Lung microvascular endothelial cell (primary cell): ENCODE measurements at regions not wholly inside any gene's neighbourhood (a gene's known extent, or its start where the extent isn't known, plus 50 kb on each side); places are given as distances from the start of the nearest gene placed in this dataset.

Source experiments
- DNase-seq, 2 donors: peaks; one replicate each; pipeline versions ENCODE4 v3.0.0 to v3.0.0-alpha.2; 2010; ENCODE audit warnings: low read depth in 2 of 2

DNA sequence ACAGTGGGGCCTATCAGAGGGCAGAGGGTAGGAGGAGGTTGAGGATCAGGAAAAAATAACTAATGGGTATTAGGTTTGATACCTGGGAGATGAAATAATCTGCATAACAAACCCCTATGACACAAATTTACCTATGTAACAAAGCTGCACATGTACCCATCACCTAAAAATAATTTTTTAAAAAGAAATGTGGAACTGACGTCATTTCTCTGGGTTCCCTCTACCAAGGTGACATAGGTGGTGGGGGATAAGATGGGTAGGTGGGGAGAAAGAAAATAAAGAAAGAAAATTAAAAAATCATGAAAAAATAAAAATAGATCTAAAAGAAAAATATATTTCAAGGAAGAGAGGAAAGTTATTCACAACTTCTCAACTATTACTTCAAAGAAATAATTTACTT is 153.1 kb upstream of the SORCS1 start:
- no peak for DNase-seq

DNA sequence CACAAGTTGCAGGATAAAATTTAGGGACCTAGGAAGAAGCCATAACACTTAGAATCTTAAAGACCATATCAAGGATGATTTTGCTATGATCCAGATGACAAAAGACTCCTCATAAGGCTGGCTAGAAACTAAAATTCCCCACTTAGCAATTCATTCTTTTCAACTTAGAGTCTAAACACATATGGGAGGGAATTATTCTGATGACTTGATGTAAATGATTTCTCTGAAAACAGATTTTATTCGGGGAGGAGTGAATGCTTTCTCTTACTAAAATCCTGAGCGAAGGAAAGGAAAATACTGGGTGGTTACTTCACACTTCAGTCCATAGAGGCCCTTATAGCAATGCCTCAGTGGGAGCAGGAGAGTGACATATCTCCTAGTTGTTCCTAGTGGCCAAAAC is 138.7 kb upstream of the SORCS1 start:
- no peak for DNase-seq

DNA sequence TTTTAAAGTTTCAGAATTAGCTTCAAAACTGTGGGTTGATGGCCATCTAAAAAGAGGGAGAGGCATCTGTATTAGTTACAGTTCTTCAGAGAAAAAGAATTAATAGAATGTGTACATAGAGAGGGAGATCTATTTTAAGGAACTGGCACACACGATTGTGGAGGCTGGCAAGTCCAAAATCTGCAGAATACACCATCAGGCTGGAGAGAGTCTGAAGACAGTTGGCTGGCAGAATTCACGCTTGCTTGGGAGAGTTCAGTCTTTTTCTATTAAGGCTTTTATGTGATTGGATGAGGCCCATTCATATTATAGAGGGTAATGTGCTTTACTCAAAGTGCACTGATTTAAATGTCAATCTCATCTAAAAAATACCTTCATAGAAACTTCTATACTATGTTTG is 135.1 kb upstream of the SORCS1 start:
- DNase-seq = no peak

DNA sequence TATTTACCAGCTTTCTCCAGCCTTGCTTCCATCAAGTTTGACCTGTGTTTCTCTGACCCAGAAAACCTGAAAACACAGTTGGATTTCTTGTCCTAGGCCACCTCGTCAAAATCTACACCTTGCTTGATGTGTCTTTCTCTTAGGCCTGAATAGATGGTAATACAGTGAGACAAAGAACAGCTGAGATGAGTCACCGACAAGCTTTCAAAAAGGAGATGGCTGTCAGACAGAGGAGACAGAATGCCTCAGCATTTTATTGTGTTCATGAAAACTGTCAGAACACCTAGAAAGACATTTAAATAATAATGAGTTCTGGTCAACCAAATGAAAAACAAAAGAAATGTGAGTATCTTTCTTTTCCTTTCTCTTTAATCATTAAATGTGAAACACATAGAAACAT is 119.7 kb upstream of the SORCS1 start:
- no peak for DNase-seq

DNA sequence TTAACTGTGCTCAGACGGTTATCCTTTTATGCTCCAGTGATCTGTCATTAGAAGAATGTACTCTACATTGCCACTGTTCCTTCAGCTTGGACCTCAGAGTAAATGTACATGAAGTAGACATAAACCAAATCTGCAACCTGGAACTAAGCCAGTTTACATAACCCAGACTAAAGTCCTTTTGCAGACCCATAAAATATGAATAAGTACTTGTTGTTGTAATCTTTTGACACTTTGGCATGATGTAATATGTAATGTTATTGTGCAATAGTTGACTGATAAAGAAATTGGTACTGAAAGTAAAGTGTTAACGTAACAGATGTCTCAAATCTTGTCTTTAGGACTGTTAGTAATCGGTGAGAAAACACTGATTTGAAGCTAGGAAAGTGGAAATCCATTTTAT is 115.8 kb upstream of the SORCS1 start:
- DNase-seq = no peak

DNA sequence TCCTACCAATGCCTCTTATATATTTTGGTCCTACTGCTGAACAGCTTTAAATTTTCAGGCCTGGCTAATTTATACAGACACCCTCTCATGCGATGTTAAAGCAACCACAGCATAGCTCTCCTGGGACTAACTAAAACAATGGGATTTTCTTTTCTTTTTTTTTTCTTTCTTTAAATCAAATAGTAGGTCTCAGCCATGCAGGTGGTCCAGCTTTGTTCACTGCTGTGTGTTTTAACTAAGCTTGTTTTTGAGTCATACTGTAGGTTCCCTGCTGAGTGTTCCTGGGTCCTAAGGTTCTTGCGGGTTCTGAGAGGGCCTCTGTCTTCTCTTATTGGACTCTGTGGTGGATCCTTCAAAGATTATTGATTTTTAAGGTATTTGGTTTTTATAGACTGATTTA is 113.1 kb upstream of the SORCS1 start:
- no peak for DNase-seq

DNA sequence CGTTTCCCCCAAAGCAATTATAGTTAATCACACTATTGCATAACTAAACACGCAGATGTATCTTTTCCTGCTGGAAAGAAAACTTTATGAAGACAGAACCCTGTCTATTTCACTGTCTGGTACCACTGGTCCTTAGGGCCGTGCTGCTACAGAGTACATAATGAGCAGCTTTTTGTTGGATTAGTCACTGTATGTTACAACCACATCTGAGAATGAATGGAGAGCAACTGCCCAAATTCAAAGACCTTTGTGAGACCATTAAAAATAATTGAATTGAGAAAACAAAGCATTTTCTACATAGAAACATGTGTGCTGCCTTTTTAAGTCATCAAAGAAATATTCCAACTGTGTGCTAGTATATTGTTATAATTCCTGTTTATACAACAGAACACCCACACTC is 111.3 kb upstream of the SORCS1 start:
- no peak for DNase-seq

DNA sequence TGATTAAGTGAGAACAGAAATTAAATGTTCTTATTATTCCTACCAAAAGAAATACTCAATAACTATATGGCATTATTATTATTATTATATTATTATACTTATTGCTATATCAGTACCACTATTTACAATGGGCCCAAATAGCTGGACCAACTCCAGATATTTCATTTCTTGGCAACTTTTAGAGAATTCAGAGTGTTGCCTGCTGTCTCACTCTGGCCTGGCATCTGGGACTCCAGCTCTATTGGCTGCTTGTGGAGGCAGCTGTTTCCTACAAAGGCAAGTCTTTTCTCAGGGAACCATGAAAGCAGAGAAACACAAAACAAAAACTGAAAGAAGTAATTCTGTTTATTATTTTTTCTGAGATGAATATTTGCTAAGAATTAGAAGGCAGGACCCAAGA is 105.1 kb upstream of the SORCS1 start:
- DNase-seq = no peak

DNA sequence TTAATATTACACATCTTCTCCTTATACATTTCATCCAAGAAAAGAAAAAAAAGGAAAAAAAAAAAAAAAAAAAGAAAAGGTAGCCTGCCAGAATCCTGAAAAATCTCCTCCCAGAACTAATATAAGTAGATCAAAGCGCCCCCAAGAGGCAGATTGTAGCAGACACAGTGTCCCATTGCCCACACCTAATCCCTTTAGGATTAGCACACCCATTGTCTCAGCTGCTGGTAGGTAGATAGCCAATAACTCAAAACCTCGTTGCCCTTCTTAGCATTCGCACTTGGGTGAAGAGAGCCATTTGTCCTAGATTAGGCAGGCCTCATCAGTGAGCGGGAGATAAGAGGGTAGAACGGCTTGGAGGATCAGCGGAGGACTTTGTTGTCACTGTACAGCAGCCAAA is 100.2 kb upstream of the SORCS1 start:
- DNase-seq = no peak

DNA sequence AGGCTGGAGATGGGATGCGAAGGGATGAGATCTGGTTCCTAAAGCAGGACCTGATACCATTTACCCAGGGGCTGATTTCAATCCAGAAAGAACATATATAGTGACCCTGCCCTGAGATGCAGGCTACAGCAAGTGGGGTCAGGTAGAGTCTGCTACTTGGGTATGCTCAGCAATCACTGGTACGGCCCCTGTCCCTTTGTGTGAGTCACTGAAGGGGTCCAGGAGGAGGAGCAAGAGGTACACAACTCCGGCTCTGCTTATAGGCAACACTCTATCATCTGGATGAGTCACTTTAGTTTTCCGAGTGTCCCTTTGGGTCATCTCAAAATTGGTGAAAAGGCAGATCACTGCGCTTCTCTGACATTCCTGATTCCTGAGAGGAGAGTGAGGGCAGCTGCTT is 79.6 kb upstream of the SORCS1 start:
- DNase-seq = no peak

DNA sequence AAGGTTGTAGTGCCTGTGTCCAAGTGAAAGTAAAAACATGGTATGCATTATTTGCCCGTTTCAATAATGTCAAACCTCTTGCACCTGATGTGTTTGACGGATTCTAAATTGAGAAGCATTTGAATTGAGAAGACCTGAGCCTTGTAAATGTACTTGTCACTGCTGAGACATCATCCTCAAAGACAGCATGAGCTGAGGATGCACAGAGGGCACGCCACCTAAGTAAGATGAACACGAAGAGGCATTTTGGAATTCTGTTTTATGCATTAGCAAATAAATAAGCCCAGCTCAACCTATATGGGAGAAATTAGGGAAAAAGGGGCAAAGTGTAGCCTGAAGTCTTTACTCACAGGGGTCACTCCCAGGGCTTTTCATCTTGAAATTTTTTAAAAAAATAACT is 73.8 kb upstream of the SORCS1 start:
- no peak for DNase-seq

DNA sequence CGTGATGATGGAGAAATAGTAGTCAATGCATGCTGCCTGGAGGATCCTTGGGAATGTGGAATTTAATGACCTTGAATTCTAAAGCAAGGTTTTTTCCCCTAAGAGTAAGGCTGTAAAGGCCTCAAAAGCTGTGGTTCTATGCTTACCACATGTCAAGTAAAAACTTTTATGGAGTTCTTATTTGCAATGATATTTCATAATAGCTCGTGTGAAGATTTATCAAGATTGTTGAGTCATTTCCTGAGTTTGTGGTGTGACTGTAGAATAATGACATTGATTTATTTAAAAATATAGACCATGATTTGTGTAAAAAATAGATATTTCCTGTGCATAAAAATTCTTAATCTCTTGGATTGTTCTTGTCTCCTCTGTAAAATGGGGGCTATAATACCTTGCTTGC is 67.5 kb upstream of the SORCS1 start:
- no peak for DNase-seq

DNA sequence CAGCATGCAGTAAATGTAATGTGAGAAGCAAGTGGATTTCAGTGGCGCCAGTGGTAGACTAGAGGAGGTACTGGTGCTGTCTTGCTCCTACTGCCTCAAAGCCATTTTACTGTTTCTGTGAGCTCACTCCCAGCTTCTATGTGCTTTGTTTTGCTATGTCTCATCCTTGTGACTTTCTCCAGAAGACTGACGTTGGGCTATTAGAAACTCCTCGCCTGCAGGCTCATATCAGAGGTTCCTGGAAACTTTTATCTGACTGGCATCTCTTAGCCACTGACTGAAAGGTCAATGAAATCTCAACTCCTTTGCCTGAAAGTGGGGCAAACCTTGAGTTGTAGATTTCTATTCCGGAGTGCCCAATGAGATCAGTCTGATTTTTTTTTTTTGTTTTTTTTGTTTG is 66.4 kb upstream of the SORCS1 start:
- no peak for DNase-seq

DNA sequence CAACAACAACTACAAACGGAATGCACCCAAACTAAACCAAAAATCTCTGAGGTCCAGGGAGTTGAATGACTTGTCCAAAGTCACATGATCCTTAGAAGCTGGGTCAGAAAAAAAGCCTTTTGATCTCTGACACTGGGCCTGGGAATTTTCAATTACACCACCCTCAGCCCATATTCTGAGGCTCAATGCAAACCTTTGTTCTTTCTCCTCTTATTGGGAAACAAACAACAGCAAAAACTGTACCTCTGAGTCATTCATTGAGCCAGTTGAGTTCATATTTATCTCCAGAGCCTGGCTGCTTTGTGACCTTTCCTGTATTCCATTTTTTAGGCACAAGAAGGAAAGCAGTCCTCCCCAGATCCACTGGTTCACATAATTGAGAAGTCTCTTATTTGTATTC is 51.2 kb upstream of the SORCS1 start:
- no peak for DNase-seq
